Glutamatergic neuron (in vitro differentiated cells): ENCODE measurements at regions not wholly inside any gene's neighbourhood (a gene's known extent, or its start where the extent isn't known, plus 50 kb on each side); places are given as distances from the start of the nearest gene placed in this dataset.
A peak's percentile ranks its signal among the peaks of the same experiment; 100 is the strongest.

Source experiments
- DNase-seq: peaks from one replicate; pipeline ENCODE4 v3.0.0; 2022
- H3K27ac Mint-ChIP-seq: one replicate; pipeline ENCODE4 v1.8.0; 2020; ENCODE audit warnings: mild to moderate bottlenecking, mixed read lengths, inconsistent platforms; ENCODE audit not compliant: unreplicated experiment
- H3K27me3 Mint-ChIP-seq: one replicate; pipeline ENCODE4 v1.8.0; 2020; ENCODE audit warnings: mild to moderate bottlenecking, moderate library complexity, mixed read lengths, inconsistent platforms; ENCODE audit not compliant: unreplicated experiment
- H3K36me3 Mint-ChIP-seq: one replicate; pipeline ENCODE4 v1.8.0; 2020; ENCODE audit warnings: mild to moderate bottlenecking, mixed read lengths, inconsistent platforms; ENCODE audit not compliant: unreplicated experiment
- H3K4me1 Mint-ChIP-seq: one replicate; pipeline ENCODE4 v1.8.0; 2020; ENCODE audit warnings: mild to moderate bottlenecking, low read depth, mixed read lengths, inconsistent platforms; ENCODE audit not compliant: unreplicated experiment
- H3K4me3 Mint-ChIP-seq: one replicate; pipeline ENCODE4 v1.8.0; 2020; ENCODE audit warnings: mild to moderate bottlenecking, mixed read lengths, inconsistent platforms; ENCODE audit not compliant: unreplicated experiment
- H3K9me3 Mint-ChIP-seq: one replicate; pipeline ENCODE4 v1.8.0; 2020; ENCODE audit warnings: mild to moderate bottlenecking, moderate library complexity, mixed read lengths, inconsistent platforms; ENCODE audit not compliant: unreplicated experiment
- TF ChIP-seq, protein P1 (sequence below): fragments of 200-600 bp; sonication (generic); IDR thresholded peaks from one replicate; pipeline ENCODE4 v1.5.0; 2021; ENCODE audit not compliant: partially characterized antibody, unreplicated experiment

DNA sequence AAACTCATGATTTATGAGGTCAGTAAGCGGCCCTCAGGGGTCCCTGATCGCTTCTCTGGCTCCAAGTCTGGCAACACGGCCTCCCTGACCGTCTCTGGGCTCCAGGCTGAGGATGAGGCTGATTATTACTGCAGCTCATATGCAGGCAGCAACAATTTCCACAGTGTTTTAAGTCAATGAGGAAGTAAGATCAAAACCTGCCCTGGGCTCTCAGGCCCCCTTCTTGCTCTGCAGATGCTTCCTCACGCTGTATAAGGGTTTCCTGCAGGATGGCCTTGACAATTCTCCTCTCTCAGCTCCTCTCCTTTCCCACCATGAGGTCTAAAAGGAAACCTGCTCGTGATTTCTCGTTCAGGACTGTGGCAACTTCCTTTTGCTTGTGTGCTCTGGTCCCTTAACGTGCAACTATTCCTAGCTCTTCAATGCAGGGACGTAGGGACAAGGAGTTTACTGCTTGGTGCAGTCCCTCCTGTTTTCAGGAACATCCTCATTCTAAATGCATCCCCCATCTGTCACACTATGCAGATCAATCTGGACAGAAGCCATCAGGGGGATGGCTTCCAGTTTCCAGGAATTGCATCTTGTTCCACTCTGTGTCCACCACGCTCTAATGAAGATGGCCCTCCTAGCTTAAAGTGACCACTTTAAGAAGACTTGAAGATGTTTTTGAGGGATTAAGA lies 64.3 kb upstream of the IGLL5 start:
- Mint-ChIP-seq H3K27ac (peak overlapping the region; percentile 92), H3K27me3 (peaks cover 2% of the 10 kb centered on the region), H3K9me3 (peaks cover 7% of the 10 kb centered on the region), H3K4me1 (peaks cover 11% of the 10 kb centered on the region), H3K4me3 (peak overlapping the region; percentile 44), H3K36me3 (no peaks in the 10 kb centered on the region)
- no peak for DNase-seq
- TF ChIP-seq, protein P1, sequence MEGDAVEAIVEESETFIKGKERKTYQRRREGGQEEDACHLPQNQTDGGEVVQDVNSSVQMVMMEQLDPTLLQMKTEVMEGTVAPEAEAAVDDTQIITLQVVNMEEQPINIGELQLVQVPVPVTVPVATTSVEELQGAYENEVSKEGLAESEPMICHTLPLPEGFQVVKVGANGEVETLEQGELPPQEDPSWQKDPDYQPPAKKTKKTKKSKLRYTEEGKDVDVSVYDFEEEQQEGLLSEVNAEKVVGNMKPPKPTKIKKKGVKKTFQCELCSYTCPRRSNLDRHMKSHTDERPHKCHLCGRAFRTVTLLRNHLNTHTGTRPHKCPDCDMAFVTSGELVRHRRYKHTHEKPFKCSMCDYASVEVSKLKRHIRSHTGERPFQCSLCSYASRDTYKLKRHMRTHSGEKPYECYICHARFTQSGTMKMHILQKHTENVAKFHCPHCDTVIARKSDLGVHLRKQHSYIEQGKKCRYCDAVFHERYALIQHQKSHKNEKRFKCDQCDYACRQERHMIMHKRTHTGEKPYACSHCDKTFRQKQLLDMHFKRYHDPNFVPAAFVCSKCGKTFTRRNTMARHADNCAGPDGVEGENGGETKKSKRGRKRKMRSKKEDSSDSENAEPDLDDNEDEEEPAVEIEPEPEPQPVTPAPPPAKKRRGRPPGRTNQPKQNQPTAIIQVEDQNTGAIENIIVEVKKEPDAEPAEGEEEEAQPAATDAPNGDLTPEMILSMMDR = no peak

DNA sequence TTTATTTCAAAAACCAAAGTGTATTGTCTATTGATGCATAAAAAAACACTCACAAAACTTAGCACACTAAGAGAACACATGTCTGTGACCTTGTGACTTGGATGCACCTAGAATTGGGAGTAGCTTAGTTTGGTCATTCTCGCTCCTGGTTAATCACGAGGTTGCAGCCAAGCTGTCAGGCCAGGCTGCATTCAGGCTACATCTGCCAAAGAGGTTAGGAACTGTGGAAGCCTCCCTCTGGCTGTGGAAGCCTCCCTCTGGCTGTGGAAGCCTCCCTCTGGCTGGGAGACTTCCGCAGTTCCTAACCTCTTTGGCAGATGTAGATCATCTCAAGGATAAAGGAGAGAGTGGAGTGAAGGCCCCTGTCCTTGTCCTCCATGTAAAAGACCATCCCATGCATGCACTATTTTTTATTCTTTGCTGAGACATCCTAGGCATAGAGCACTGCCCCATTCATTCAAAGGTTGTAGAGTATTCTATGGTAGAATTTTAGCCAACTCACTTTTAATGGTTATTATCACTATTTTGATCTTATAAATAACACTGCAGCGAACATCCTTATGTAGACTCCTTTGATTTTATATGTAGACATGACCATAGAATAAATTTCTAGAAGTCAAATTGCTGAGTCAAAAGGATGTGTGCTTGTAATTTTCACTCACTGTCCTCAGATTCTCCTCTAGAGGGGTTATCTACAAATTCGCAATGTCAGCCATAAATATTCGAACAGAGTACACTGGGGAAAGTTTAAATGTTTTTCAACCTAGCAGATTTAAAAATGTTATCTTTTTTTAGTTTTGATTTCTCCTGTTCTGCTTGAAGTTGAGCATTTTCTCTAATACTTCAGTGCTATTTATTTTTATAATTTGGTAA lies 63.0 kb upstream of the IGLL5 start:
- peaks cover 11% of the 10 kb centered on the region for H3K4me1 Mint-ChIP-seq
- H3K27me3 Mint-ChIP-seq = peaks cover 2% of the 10 kb centered on the region
- peaks cover 7% of the 10 kb centered on the region for H3K9me3 Mint-ChIP-seq
- H3K4me3 Mint-ChIP-seq = no peak overlapping the region
- no peak overlapping the region for H3K27ac Mint-ChIP-seq
- no peak for DNase-seq
- TF ChIP-seq, protein P1 = no peak
- no peaks in the 10 kb centered on the region for H3K36me3 Mint-ChIP-seq

DNA sequence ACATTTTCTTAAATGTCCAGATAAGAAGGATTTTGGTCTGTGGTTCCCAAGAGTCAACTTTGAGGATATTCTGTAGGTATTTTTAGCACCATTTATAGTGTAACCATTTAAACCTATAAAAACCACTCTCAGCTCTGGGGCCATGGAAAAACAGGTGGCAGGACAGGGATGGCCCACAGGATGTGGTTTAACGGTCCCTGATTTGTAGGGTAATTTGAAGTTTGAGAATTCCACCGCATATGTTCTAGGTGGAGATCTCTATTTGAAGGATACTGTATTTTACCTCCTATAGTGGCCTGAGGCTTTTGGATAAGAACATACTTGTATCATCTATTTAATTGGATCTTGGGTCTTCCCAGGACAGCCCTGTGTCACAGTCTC lies 62.4 kb upstream of the IGLL5 start:
- Mint-ChIP-seq H3K27me3 (no peaks in the 10 kb centered on the region), H3K27ac (no peak overlapping the region), H3K9me3 (peaks cover 7% of the 10 kb centered on the region), H3K4me3 (no peak overlapping the region), H3K4me1 (peaks cover 11% of the 10 kb centered on the region), H3K36me3 (no peaks in the 10 kb centered on the region)
- no peak for DNase-seq
- TF ChIP-seq, protein P1 = no peak

DNA sequence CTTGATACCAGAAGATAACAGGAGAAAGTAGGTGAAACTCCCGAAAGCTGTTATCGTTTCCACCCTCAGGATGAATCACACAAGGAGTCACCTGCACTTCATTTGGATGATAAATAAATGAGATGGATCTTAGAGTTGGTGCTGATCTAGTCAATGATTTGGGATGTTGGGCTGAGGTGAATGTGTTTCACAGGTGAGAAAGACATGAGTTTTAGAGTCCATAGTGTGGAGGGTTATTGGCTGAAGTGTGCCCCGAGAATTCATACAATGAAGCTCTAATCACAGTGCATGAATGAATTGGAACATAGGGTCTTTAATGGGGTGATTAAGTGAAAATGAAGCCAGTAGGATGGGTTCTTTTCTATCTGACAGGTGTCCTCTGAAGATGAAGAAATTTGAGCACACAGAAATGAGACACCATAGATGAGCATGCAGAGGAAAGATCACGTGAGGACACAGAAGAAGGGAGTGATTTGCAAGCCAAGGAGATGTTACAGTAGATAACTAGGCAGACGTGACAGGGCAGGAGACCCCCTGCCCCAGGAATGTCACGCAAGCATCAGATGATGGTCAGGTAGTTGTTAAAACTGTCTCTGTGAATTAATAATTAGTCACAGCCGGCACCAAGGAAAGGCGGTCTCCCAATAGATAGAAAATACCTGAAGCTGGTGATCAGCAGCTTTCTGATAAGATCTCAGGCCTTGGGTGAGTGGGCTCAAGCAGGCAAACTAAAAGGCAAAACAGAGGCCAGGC lies 60.3 kb upstream of the IGLL5 start:
- Mint-ChIP-seq H3K9me3 (peaks cover 7% of the 10 kb centered on the region), H3K27me3 (no peaks in the 10 kb centered on the region)

More for the DNA sequence above, 60.3 kb upstream of the IGLL5 start:
- DNase-seq = no peak
- Mint-ChIP-seq H3K27ac (no peak overlapping the region), H3K36me3 (no peaks in the 10 kb centered on the region), H3K4me3 (no peak overlapping the region), H3K4me1 (peaks cover 11% of the 10 kb centered on the region)
- TF ChIP-seq, protein P1 = no peak
